NCI-H748 treated with DMSO at 0.1 percent for 48 hours (cell line): ENCODE measurements at regions not wholly inside any gene's neighbourhood (a gene's known extent, or its start where the extent isn't known, plus 50 kb on each side); places are given as distances from the start of the nearest gene placed in this dataset.
"Not testable (repeated sequence)": the region's sequence is repeated elsewhere in the genome, so short reads cannot be mapped to it uniquely, and the experiment has no call there.

Source experiments
- DNase-seq: peaks from one replicate; lab custom pipeline; 2025; lab: John Stamatoyannopoulos, UW

GRCh38 chr5:32928761-32929160 is 217.6 kb downstream of the NPR3 start:
- no peak for DNase-seq

GRCh38 chr5:32931438-32931837 is 220.3 kb downstream of the NPR3 start:
- not testable (repeated sequence) for DNase-seq

- no peak for DNase-seq
Observed at GRCh38 chr5:32932241-32932935, 221.3 kb downstream of the NPR3 start.

- no peak for DNase-seq
Observed at GRCh38 chr5:32933692-32934091, 222.6 kb downstream of the NPR3 start.

GRCh38 chr5:32934529-32934928 is 223.4 kb downstream of the NPR3 start:
- DNase-seq, result no peak

- DNase-seq, result no peak
Observed at GRCh38 chr5:32935283-32935682, 224.2 kb downstream of the NPR3 start.

- DNase-seq, result no peak
Observed at GRCh38 chr5:32936329-32936728, 225.2 kb downstream of the NPR3 start.

- peak; percentile 46 for DNase-seq
Observed at GRCh38 chr5:32942225-32942989, 231.3 kb downstream of the NPR3 start.

- DNase-seq, result no peak
Observed at GRCh38 chr5:32949286-32949970, 238.3 kb downstream of the NPR3 start.

GRCh38 chr5:32951003-32951402 is 239.9 kb downstream of the NPR3 start:
- DNase-seq, result no peak

- DNase-seq, result no peak
Observed at GRCh38 chr5:32951878-32952277, 240.8 kb downstream of the NPR3 start.

GRCh38 chr5:32952421-32952820 is 241.3 kb downstream of the NPR3 start:
- not testable (repeated sequence) for DNase-seq

GRCh38 chr5:32953694-32954093 is 242.6 kb downstream of the NPR3 start:
- no peak for DNase-seq

GRCh38 chr5:32955814-32956213 is 244.7 kb downstream of the NPR3 start:
- DNase-seq, result no peak

GRCh38 chr5:32960340-32961058 is 249.4 kb downstream of the NPR3 start:
- DNase-seq, result no peak

- DNase-seq, result peak; percentile 76
Observed at GRCh38 chr5:32961059-32961415, 249.9 kb downstream of the NPR3 start.

- no peak for DNase-seq
Observed at GRCh38 chr5:32964261-32964660, 253.1 kb downstream of the NPR3 start.

- no peak for DNase-seq
Observed at GRCh38 chr5:32973646-32974045, 262.5 kb downstream of the NPR3 start.

- DNase-seq, result no peak
Observed at GRCh38 chr5:32975656-32976375, 264.7 kb downstream of the NPR3 start.

- no peak for DNase-seq
Observed at GRCh38 chr5:32981061-32981460, 269.9 kb downstream of the NPR3 start.

- no peak for DNase-seq
Observed at GRCh38 chr5:32984851-32985610, 273.9 kb downstream of the NPR3 start.
